ENCODE measurements at regions not wholly inside any gene's neighbourhood (a gene's known extent, or its start where the extent isn't known, plus 50 kb on each side); places are given as distances from the start of the nearest gene placed in this dataset.
A peak's percentile ranks its signal among the peaks of the same experiment; 100 is the strongest.

DNA sequence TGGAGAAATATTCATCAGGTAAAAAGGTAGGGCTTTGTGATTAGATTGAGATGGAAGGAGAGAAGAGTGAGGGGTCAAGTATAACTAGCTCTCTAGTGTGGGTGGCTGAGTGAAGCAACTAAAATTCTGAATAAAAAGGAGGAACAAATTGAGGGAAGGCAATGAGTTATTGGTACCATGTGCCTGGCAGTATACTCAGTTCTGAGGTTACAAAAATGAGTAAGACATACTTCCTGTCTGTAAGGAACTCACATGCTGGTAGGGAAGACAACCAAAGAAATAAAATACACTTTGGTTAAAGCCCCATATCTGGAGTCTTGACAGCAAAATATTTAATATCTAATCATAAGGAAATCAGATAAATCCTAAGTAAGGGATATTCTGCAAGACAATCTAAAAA, 476.8 kb upstream of the C9orf72 start:
- no peaks in the 10 kb centered on the region for H3K9me3 ChIP-seq
- no peaks in the 10 kb centered on the region for H3K27me3 ChIP-seq

DNA sequence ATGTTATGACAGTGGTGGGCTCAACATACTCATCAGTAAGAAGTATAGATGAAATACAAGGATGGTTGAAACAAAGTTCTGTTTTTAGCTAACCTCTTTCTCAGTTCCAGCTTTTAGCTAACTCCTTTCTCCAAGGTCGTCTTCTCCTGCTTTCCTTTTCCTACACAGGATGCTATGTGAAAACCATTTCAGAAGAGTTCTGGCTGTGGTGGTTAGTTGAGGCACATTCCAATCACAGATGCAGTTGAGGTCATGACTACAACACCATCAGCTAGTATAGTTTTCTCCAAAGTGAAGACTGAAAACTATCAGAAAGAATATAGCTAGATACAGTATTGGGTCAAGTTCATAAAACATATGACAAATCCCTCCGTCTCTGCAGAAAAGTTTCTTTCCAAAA, 477.7 kb upstream of the C9orf72 start:
- no peaks in the 10 kb centered on the region for H3K36me3 ChIP-seq
- no peaks in the 10 kb centered on the region for H3K9me3 ChIP-seq
- H3K4me1 ChIP-seq: peaks cover 2% of the 10 kb centered on the region; the same call in 1 of the 2 replicates
- H3K27me3 ChIP-seq: no peaks in the 10 kb centered on the region
- TF ChIP-seq, protein P1, sequence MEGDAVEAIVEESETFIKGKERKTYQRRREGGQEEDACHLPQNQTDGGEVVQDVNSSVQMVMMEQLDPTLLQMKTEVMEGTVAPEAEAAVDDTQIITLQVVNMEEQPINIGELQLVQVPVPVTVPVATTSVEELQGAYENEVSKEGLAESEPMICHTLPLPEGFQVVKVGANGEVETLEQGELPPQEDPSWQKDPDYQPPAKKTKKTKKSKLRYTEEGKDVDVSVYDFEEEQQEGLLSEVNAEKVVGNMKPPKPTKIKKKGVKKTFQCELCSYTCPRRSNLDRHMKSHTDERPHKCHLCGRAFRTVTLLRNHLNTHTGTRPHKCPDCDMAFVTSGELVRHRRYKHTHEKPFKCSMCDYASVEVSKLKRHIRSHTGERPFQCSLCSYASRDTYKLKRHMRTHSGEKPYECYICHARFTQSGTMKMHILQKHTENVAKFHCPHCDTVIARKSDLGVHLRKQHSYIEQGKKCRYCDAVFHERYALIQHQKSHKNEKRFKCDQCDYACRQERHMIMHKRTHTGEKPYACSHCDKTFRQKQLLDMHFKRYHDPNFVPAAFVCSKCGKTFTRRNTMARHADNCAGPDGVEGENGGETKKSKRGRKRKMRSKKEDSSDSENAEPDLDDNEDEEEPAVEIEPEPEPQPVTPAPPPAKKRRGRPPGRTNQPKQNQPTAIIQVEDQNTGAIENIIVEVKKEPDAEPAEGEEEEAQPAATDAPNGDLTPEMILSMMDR (IDR thresholded peaks at IDR 0.05; ENCODE audit: low read depth, low read length): no peak
- no peak for DNase-seq
- H3K4me3 ChIP-seq (ENCODE audit: low read depth, low read length): no peak overlapping the region

More for the DNA sequence above, 476.8 kb upstream of the C9orf72 start:
- no peak for DNase-seq
- Histone ChIP-seq H3K4me3 (ENCODE audit: low read depth, low read length) (no peak overlapping the region), H3K36me3 (no peaks in the 10 kb centered on the region), H3K4me1 (peaks cover 2% of the 10 kb centered on the region; the same call in 1 of the 2 replicates)
- TF ChIP-seq, protein P1 (IDR thresholded peaks at IDR 0.05; ENCODE audit: low read depth, low read length): no peak

DNA sequence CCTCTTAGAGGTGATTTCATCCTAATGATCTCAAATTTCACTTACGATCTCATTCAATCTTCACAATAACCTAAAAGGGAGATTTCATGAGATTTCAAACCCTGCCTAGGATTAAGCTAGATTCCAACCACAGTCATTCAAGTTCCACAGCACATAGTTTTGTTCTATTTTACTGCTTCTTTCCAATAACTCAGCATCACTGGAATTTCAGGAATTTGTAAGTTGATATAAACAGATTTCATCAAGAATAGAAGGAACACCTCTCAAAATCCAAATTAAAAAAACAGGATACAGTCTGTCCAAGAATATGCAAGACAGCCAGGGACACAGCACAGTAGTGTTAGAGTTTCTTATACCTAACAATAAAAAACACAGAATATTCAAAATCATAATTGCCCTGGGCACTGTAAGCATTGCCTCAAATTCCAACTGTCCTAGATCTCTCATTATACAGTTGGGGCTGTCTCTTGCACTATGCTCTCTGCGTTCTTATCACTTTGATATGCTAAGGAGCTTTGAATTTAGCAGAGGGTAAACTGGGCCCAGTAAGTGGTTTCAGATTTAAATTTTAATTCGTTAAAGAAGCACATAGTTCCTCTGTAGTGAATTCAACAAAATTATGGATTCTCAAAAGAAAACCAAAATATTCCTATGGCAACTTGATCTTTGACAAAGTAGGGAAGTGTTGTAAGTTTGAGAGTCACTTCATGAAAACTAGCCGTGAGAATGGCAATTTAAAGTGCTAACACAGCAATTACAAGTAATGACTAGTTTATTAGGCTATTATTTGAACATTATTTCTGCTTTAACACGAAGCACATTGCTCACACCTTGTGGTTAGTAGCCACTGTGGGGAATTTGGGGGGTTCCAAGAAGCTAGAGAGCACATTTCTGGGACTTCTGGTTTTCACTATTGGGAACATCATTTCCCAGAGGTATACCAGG, 478.6 kb upstream of the C9orf72 start:
- TF ChIP-seq, protein P1 (IDR thresholded peaks at IDR 0.05; ENCODE audit: low read depth, low read length): no peak
- H3K36me3 ChIP-seq: no peaks in the 10 kb centered on the region
- no peaks in the 10 kb centered on the region for H3K27me3 ChIP-seq
- peaks cover 2% of the 10 kb centered on the region; the same call in 1 of the 2 replicates for H3K4me1 ChIP-seq
- H3K4me3 ChIP-seq (ENCODE audit: low read depth, low read length): no peak overlapping the region
- DNase-seq: no peak
- no peaks in the 10 kb centered on the region for H3K9me3 ChIP-seq

DNA sequence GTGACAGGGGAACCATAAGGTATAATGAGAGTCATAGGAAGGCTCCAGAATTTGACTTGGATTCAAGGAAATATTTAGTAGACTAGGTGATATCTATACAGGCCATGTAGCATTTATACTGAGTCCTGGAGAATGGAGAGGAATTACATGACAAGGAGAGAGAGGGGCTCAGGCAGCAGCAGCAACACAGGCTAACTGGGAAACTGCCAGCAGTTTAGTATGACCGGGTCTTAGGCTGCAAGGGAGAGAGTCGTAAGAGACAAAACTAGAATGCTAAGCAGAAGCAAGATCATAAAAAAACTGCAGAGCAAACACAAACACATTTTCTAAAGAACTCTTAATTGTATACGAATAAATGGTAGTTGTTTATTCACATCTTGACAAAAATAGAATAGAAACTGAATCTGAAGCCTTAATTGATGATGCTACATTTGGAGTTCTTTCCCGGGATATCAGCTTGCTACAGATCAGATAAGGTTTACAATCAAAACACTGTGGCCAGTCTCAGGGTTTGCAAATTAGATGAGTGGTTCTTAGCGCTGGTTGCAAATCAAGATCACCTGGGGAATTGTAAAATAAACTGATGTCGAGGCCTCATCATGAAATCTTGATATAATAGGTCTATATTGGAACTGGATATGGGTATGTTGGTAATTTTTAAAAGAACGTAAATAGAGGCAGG, 480.0 kb upstream of the C9orf72 start:
- Histone ChIP-seq H3K4me3 (ENCODE audit: low read depth, low read length) (peak overlapping the region; percentile 14; the same call in 1 of the 2 replicates), H3K36me3 (no peaks in the 10 kb centered on the region), H3K9me3 (no peaks in the 10 kb centered on the region; the same call in 1 of the 2 replicates), H3K27me3 (no peaks in the 10 kb centered on the region), H3K4me1 (peaks cover 2% of the 10 kb centered on the region; the same call in 1 of the 2 replicates)
- TF ChIP-seq, protein P1 (IDR thresholded peaks at IDR 0.05; ENCODE audit: low read depth, low read length): no peak
- DNase-seq: peak; percentile 27

DNA sequence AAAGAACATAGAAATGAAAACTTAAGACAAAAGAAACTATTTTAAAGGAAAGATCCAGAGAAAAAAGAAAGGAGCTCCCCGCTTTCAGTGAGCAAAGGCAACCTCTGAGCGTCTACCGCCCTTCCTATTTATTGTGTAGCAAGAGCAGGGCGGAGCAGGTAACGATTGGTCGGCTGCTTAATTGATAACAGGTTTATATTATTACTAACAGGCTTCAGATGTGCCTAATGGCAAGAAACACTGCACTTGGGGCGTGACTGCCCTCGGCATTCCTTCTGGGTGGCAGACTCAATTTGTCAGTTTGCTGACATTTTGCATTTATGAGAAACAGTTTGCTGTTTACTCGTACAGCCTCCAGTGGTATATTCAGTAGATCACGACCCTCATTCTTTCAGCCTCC, 482.7 kb upstream of the C9orf72 start:
- TF ChIP-seq, protein P1 (IDR thresholded peaks at IDR 0.05; ENCODE audit: low read depth, low read length): no peak
- Histone ChIP-seq H3K4me1 (peaks cover 2% of the 10 kb centered on the region; the same call in 1 of the 2 replicates), H3K27me3 (no peaks in the 10 kb centered on the region), H3K9me3 (no peaks in the 10 kb centered on the region; the same call in none of the 2 replicates), H3K36me3 (no peaks in the 10 kb centered on the region), H3K4me3 (ENCODE audit: low read depth, low read length) (no peak overlapping the region)
- no peak for DNase-seq
